Vagina (tissue), 2 donors: ENCODE measurements at regions not wholly inside any gene's neighbourhood (a gene's known extent, or its start where the extent isn't known, plus 50 kb on each side); places are given as distances from the start of the nearest gene placed in this dataset.

Source experiments
- POLR2A ChIP-seq, 2 donors: fragments of 450-650 bp; IDR thresholded peaks; one replicate each; pipeline ENCODE4 v1.6.1; 2017; ENCODE audit warnings: antibody characterized with exemption in 2 of 2, mild to moderate bottlenecking in 2 of 2, moderate library complexity in 2 of 2
- POLR2AphosphoS5 ChIP-seq, 2 donors: sonication (generic); formaldehyde crosslinking; IDR thresholded peaks; one replicate each; pipeline ENCODE4 v1.9.0; 2017; ENCODE audit warnings: antibody characterized with exemption in 2 of 2, mild to moderate bottlenecking in 2 of 2, low read depth in 1 of 2; ENCODE audit not compliant: insufficient read depth in 1 of 2
- TF ChIP-seq, protein P1 (sequence below), 3 experiments: fragments of 450-650 bp in 2 of 3; fragments of 200-600 bp in 1 of 3; sonication (generic) in 1 of 3; IDR thresholded peaks; one replicate each; pipeline ENCODE4 v1.5.1; 2017 to 2019; ENCODE audit warnings: antibody characterized with exemption in 3 of 3, mild to moderate bottlenecking in 2 of 3, moderate library complexity in 2 of 3

- TF ChIP-seq, protein P1, sequence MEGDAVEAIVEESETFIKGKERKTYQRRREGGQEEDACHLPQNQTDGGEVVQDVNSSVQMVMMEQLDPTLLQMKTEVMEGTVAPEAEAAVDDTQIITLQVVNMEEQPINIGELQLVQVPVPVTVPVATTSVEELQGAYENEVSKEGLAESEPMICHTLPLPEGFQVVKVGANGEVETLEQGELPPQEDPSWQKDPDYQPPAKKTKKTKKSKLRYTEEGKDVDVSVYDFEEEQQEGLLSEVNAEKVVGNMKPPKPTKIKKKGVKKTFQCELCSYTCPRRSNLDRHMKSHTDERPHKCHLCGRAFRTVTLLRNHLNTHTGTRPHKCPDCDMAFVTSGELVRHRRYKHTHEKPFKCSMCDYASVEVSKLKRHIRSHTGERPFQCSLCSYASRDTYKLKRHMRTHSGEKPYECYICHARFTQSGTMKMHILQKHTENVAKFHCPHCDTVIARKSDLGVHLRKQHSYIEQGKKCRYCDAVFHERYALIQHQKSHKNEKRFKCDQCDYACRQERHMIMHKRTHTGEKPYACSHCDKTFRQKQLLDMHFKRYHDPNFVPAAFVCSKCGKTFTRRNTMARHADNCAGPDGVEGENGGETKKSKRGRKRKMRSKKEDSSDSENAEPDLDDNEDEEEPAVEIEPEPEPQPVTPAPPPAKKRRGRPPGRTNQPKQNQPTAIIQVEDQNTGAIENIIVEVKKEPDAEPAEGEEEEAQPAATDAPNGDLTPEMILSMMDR (IDR thresholded peaks at IDR 0.05) = no peak
- TF ChIP-seq POLR2A (IDR thresholded peaks at IDR 0.05) (no peak), POLR2AphosphoS5 (IDR thresholded peaks at IDR 0.05; ENCODE audit: insufficient read depth in 1 of 2, low read depth in 1 of 2) (no peak)
Measured at GRCh38 chr13:81568824-81569223, 1227.9 kb upstream of the SPRY2 start.
